GM21619 (cell line): ENCODE measurements at regions not wholly inside any gene's neighbourhood (a gene's known extent, or its start where the extent isn't known, plus 50 kb on each side); places are given as distances from the start of the nearest gene placed in this dataset.

ENCODE experiments used
- ATAC-seq: cut with Tn5 transposase; IDR thresholded peaks from one replicate; pipeline ENCODE4 v1.9.1; 2021; ENCODE audit not compliant: unreplicated experiment

DNA sequence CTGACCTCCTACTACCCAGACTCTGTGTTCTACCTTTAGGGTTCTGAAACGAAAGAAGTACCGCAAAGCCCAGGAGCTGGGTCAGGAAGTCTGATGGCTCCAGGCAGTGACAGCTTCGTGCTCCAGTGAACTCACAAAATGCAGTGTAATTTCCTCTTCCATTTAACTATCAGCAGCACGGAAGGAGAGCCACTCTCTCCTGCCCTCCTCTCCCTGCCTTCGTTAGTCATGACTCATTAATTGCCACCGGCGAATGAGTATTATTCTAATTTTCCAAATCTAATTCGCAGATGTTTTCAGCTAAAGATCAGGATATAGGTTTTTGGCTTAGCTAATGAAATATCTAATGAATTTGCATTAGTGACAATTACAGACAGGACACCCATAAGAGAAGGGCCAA lies 1262.0 kb downstream of the TYW1 start:
- no peak for ATAC-seq

DNA sequence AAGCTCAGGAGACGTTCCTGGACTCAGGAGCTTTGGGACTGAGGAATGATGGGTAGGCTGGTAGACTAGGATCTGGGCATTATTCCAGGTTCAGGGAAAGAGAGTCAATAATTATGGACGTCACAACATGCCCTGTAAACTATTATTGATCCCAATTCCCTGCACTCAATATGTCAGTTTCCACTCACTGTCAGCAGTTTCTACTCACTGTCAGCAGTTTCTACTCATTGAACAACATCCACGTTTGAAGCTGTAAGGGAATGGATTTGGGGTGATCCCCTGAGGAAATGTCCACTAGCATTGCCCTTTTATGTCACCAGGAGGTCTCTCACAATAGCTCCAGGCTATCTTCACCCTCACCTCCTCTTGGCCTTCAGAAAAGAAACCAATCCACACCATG lies 1268.6 kb downstream of the TYW1 start:
- ATAC-seq, result no peak

DNA sequence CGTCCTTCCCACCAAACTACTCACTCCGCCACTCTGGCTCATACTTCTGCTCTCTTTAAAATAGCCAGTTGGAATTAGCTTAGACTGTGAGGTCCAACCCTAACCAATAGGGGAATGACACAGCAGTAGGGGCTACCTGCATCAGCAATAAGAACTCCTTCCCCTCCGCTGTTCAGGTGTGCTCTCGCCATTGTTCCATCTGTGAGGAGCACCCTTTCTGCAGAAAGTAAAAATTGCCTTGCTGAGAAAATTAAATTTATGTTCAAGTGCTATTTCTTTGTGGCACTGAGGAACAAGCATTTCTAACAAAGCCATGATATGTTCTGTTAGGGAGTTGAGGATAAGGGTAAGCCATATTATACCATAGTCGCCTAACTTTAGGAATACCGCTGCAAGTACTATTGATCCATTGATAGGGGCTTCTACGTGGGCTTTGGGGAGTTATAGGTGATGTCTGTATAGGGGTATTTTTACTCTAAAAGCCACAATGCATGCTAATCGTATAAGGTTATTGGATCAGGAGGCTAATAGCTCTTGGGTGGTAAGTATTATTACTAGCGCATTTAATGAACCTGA lies 1269.5 kb downstream of the TYW1 start:
- ATAC-seq, result no peak

DNA sequence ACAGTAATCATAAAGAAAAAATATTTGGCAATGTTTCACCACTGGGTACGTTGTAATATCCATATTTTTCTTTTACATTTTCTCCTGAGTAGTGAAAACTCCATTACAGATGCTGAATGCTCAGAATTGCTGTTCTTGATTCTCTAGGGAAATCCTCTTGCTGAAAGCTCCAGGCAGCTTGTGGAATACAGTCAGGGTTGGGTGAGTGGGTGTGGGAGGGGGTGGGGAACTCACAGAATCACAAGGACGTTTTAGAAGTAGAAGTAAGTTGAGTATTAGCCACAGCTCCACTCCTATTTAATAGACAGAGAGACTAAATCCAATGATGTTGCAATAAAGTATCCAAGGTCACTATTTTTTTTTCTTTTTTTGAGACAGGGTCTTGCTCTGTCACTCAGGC lies 1270.9 kb downstream of the TYW1 start:
- ATAC-seq, result no peak

DNA sequence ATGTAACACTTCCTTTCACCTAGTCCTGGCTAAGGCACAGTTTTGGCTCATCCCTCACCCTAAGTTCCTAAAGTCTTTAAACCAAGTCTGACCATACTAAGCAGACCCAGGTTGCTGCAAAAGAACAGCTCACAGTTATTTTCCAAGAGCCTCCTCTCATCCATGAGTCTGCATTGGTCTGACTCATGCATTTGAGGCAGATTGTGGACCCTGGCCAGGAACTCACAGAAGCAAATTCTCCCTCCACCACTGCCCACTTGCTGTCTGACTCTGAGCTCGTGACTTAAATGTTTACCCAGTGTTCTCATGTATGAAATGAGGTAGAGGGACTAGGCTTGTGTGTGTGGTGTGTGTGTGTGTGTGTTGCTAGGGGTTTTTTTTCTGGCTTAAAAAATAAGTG lies 1272.8 kb downstream of the TYW1 start:
- ATAC-seq, result no peak

DNA sequence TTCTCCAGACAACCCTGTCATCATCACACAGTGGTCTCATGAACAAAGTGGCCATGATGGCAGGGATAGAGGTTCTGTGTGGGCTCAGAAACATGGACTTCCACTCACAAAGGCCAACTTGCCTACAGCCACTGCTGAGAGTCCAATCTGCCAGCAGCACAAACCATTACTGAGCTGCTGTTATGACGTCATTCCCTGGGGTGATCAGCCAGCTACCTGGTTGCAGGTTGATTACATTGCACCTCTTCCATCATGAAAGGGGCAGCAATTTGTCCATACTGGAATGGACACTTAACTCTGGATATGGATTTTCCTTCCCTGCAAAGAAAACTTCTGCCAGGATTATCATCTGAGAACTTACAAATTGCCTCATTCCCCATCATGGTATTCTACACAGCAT lies 1275.9 kb downstream of the TYW1 start:
- ATAC-seq, result no peak

DNA sequence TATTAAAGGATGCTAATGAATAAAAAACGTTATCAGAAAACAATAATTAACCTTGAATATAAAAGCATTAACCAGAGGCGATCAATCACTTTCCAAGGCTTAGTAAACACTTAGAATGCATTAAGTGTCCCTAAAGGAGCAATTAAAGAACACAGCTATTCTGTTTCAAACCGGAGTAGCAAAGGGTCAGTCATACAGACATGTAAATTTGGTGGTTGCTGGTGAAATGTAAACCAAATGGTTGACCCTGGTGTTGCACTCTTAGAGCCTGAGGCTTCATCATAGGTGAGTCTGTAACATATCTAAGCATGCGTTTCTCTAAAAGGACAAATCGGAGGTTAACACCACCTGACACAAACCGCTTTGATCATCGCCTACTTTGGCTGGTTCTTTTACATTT lies 1280.1 kb downstream of the TYW1 start:
- no peak for ATAC-seq

DNA sequence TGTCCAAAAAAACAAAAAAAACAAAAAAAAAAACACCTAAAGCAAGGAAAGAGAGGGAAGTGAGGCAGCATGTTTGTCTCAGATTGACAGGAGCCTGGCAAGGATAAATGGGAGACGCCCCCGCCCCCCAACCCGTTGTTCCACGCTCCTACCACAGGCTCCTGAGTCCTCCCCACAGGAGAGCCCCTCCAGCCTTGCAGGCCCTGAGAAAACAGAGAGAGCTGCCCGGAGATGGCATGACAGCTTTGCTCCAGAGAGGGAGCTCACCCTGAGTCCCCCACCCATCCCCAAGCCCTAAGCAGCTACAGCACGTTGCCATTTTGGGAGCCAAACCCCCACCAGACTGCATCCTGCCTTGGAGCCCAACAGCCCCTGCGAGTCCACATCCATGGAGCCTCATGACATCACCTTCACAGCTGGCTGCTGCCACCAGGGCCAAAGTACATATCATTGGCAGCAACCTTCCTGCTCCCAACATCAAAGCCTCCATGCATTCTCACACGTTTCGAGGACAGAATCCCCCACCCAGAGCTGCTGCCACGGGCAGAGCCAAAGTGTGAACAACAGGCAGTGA lies 1283.3 kb downstream of the TYW1 start:
- no peak for ATAC-seq

DNA sequence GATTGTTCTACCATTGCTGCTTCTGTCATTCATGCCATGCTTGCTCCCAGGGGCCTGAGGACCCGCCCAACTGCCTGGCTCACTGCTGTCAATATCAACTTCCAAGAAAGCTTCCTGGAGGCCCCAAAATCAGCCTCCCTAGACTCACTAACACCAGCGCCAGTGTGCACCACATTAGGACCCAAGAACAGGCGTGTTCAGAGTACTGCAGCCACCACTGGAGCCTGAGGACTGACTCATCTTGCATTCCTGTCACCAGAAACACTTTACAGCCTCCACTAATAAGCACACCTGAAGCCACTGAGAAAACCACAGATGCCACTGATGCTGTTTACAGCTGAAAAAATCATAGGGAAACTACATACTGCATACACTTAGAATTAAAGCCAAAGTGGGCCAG lies 1284.3 kb downstream of the TYW1 start:
- no peak for ATAC-seq

DNA sequence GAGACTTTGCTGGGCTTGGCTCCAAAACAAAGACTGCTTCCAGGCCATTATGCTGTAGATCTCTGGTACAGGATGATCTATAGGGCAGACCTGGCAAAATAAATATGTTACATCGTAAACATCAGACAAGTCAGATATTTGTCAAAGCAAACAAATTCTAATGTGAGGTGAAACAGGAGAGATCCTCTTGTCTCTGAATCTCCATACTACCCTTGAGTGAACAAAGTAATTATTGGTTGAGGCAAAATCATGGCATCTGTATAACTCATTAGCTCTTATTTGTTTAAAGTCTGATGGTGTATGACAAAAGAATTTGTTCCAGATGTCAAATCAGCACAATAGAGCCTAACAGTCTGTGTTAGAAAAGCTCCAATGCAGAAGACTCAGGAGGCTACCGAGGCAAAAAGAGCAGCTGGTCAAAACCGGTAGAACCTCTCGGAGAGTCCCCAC lies 1291.5 kb downstream of the TYW1 start:
- ATAC-seq, result no peak

DNA sequence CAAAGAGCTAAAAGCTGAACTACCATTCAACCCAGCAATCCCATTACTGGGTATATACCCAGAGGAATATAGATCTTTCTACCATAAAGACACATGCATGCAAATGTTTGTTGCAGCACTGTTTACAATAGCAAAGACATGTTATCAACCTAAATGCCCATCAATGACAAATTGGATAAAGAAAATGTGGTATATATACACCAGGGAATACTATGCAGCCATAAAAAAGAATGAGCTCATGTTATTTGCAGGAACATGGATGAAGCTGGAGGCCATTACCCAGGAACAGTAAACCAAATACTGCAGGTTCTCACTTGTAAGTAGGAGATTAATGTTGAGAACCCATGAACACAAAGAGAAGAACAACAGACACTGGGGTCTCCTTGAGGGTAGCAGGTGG lies 1295.1 kb downstream of the TYW1 start:
- no peak for ATAC-seq

DNA sequence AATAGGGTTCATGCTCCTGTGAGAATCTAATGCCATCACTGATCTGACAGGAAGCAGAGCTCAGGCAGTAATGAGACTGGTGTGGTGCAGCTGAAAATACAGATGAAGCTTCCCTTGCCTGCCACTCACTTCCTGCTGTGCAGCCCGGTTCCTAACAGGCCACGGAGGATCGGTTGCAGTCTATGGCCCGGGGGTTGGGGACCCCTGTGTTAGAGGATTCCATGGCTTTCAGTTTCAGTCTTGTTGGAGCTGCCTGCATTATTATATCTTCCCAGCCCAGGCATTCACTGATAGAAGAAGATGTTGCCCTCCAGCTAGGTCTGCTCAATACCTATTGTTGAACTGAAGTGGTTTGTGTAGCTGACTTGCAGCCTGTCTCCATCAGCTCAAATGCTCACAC lies 1298.8 kb downstream of the TYW1 start:
- ATAC-seq, result no peak

DNA sequence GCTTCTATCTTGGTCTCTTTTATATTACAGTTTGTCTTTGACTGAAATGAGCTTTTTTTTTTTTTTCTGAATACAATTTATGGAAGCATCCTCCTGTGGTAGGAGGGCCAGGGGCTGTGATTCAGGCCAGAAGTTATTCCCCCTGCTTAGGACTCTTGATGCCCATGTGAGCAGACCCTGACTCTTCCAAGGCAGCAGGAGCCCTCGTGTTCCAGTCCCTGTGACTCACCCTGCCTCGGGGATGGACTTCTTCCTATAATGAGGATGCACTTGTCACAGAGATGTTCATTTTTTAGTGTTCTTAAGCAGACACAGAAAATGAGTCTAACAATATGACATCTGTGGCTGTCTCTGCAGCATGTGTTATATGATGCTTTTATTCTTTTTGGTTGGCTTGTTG lies 1293.7 kb upstream of the AUTS2 start:
- ATAC-seq, result no peak

DNA sequence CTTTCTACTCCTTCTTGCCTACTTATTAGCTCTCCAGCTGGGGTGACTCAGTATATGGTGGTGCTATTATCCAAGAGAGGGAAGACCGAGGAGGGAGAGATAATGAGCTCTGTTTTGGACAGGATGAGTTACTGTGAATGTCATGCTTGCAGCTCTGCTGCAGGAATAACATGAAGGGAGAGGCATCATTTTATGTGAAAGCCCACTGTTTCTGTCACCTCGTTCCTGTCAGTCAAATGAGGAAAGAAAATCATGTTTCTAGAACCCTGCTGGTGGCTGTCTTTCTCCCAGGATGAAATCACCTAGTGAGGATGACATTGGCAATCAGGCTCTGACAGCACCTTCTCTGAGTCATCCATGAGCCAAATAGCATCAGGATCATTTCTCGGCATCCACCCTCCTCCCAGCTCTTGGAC lies 1291.6 kb upstream of the AUTS2 start:
- ATAC-seq, result no peak

DNA sequence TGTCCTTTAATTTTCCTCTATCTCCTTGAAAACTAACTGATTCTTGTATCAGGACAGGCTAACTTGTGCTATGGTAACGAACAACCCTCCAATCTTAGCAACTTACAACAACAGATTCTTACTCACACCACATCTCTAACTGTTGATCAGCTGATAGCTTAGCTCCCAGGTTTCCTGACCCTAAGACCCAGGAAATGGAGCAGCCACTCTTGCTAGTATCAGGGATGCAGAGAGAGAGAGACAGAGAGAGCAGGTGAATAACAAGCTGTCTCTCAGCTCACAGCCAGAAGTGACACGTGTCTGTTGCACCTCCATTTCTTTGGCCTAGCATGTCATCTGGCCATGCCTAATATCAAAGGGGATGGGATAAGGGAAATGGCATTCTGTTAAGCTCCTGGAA lies 1289.0 kb upstream of the AUTS2 start:
- ATAC-seq, result no peak

DNA sequence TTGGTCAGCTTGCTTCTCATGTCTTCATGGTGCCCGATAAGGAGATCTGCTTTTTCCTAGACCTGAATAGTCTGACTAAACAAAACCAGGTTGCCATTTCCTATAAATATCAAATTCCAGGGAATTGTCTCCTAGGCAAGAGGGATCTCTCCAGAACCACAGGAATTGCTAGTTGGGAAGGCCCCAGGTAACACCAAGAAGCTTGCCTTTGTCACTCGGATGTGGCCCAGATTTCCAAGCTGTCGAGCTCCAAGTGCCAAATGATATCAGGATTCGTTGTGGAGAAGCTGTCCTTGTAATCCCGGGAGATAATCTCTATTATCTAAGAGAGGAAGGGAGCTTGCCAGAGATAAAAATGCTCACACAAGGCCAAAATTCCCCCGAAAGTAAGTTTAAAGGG lies 1288.5 kb upstream of the AUTS2 start:
- ATAC-seq, result no peak

DNA sequence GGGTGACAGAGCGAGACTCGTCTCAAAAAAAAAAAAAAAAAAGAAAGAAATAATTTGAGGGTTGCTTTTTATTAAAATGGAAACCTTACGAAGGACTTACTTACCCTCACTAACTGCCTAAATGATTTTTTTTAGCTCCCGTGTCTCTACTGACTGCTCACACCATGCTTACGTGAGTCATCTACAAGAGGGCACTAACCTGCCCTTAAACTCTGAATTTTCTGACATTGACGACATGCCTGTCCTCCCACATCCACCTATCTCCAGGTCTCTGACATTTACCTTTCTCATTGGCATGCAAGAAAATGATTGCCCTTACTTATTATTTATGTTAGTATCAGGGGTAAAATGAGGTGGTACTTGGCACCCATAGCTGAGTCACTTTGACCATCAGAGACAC lies 1286.3 kb upstream of the AUTS2 start:
- ATAC-seq, result no peak

DNA sequence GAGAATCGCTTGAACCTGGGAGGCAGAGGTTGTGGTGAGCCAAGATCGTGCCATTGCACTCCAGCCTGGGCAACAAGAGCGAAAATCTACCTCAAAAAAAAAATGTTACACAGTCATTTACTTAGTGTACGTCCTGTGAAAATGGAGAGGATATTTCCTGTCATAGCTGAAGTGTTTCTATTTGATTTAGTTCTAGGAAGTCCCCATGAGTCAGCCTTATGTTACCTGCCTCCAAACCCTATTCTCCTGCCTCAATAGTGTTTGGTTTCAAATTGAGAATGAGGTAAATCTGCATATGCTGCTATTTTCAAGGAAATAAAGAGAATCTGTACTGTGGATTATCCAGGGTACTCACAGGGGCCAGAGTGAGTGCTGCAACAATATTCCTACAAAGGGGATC lies 1284.5 kb upstream of the AUTS2 start:
- no peak for ATAC-seq

DNA sequence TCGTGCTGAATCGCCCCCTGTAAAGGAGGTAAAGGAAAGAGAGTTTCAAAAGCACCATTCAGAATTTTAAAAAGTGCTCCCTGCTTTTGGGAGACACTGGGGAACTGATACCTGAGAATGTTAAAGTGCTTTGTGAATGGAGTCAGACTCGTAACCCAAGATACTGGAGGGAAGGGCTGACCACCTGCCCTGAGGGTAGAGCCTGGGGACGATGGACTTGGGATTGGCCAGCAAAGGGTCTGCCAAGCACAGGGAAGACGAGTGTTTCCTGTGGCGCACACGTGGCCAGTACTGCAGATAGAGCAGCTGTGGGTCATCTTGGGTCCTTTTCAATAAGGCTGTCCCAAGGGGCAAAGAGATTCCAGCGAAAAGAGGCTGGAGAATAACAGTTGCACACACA lies 1284.1 kb upstream of the AUTS2 start:
- no peak for ATAC-seq

DNA sequence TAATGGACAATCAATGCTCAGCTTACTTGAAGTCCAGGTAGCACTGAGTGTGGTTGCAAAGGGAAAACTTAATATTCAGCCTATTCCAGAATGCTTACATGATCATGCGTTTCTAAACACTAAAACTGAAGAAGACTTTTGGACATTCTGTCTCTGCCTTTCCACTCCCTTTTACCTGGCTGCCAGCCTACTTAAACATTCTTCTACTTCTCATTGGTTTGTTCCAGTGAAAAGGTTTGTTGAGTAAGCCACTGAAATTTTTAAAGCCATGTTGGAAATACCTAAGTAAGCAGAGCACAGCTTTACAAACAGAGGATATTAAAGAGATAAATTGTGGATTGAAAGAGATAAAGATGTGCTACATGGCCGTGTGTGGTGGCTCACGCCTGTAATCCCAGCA lies 1280.8 kb upstream of the AUTS2 start:
- ATAC-seq, result no peak

DNA sequence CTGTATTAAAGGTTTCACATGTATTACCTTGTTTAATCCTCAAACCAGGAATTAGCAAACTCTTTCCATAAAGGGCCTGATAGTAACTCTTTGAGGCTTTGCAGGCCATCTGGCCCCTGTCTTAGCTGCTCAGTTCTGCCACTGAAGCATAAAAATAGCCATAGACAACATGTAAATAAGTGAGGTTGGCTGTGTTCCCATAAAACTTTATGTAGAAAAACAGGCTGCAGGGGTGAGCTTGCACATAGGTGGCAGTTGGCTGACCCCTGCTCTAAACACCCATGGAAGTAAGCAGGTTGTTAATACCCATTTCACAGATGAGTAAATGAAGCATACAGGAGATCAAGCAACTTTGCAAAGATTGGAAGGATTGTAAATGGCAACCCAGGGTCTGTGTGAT lies 1279.2 kb upstream of the AUTS2 start:
- no peak for ATAC-seq

DNA sequence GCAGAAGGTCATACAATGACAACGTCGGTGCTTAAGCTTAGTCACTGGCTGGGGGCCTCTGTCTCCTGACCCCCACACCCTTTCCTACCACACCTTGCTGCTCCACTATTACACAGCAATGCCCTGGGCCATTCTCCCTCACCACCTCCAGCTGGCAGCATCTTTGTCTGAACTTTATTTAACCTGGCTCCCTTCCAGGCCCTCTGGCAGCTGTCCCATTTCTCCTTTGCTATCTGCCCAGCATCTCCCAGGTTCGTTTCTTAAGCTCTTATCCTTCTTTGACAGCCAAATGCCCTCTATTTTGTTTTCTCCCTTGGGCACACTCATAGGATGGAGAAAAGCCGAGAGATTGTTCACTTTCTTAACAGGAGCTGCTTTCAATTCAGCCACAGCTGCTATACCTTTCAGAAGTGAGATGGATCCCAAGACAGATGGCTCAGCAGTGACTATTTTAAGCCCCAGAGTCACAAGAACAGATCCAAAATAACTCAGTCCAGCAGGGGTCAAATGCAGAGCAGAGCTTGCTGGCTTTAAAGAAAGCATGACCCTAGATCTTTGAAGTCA lies 1277.1 kb upstream of the AUTS2 start:
- ATAC-seq, result no peak
